HepG2 (cell line): ENCODE measurements at regions not wholly inside any gene's neighbourhood (a gene's known extent, or its start where the extent isn't known, plus 50 kb on each side); places are given as distances from the start of the nearest gene placed in this dataset.
A peak's percentile ranks its signal among the peaks of the same experiment; 100 is the strongest.

ENCODE experiments used
- ATAC-seq: fragments of 200-7000 bp; cut with Tn5 transposase; 3 replicates; pipeline ENCODE4 v1.9.1; 2020; ENCODE audit warnings: mild to moderate bottlenecking, moderate library complexity
- BruUV-seq: library from RNA; stranded (reverse); fragments of 400-500 nt; replicated peaks from 2 replicates; lab custom pipeline; 2021; lab: Mats Ljungman, UMichigan
- CTCF ChIA-PET: fragments of 300-600 bp; formaldehyde crosslinking; extraction: SDS; loops from one replicate; lab custom pipeline; 2021; ENCODE audit warnings: low total read pairs, inconsistent platforms, low intra/inter-chr PET ratio; lab: Yijun Ruan, JAX
- POLR2A ChIA-PET: fragments of 350-600 bp; sonication (Branson Sonifier 250); formaldehyde crosslinking; loops from one replicate; lab custom pipeline; 2020; ENCODE audit warnings: antibody characterized with exemption, inconsistent platforms; lab: Yijun Ruan, JAX
- DNase-seq: peaks from one replicate; pipeline ENCODE4 v3.0.0-alpha.2; 2015; ENCODE audit warnings: low spot score
- FAIRE-seq: peaks from 3 replicates; lab custom pipeline; 2011; peaks lifted over from hg19 to GRCh38; lab: Jason Lieb, UNC
- H2AFZ ChIP-seq: one replicate; pipeline ENCODE4 v1.6.1; 2011; ENCODE audit warnings: low read length, inconsistent platforms
- H3K27ac ChIP-seq: fragments of 300-600 bp; 3 replicates; pipeline ENCODE4 v1.8.0; 2011; ENCODE audit warnings: mixed run types, mild to moderate bottlenecking, mixed read lengths, low read length, inconsistent platforms; ENCODE audit not compliant: insufficient read depth; ENCODE audit errors: extremely low read length
- H3K27me3 ChIP-seq, 2 experiments: fragments of 200-600 bp in 1 of 2; 2 replicates in 1 of 2; 3 replicates in 1 of 2; pipeline versions ENCODE4 v1.6.0 to v1.8.0; 2011; ENCODE audit warnings: low read length in 2 of 2, mild to moderate bottlenecking in 2 of 2, moderate library complexity in 2 of 2, inconsistent platforms in 1 of 2; ENCODE audit not compliant: insufficient read depth in 2 of 2, control insufficient read depth in 1 of 2
- H3K36me3 ChIP-seq, 2 experiments: fragments of 200-600 bp in 1 of 2; replicated peaks in 1 of 2; 2 replicates in 1 of 2; 3 replicates in 1 of 2; pipeline versions ENCODE4 v1.5.1 to v1.8.0; 2011; ENCODE audit warnings: low read length in 2 of 2, inconsistent platforms in 1 of 2; ENCODE audit not compliant: insufficient read depth in 2 of 2, control insufficient read depth in 1 of 2
- H3K4me1 ChIP-seq: 2 replicates; pipeline ENCODE4 v1.5.1; 2012; ENCODE audit warnings: low read length, inconsistent platforms; ENCODE audit not compliant: insufficient read depth
- H3K4me2 ChIP-seq: 2 replicates; pipeline ENCODE4 v1.6.0; 2011; ENCODE audit warnings: low read depth, low read length, inconsistent platforms
- H3K4me3 ChIP-seq, 3 experiments: fragments of 200-600 bp in 1 of 3; sonication (generic), shearing (Covaris generic) in 1 of 3; replicated peaks in 1 of 3; 2 replicates each; pipeline ENCODE4 v1.5.1; 2011 to 2016; ENCODE audit warnings: low read length in 3 of 3, inconsistent platforms in 2 of 3, low read depth in 2 of 3, mild to moderate bottlenecking in 2 of 3, control low read depth in 1 of 3, mixed read lengths in 1 of 3; ENCODE audit not compliant: insufficient read depth in 1 of 3
- H3K79me2 ChIP-seq: one replicate; pipeline ENCODE4 v1.6.1; 2011; ENCODE audit warnings: low read length, inconsistent platforms; ENCODE audit not compliant: insufficient read depth
- H3K9ac ChIP-seq: 2 replicates; pipeline ENCODE4 v1.6.0; 2011; ENCODE audit warnings: mild to moderate bottlenecking, low read depth, low read length, inconsistent platforms; ENCODE audit not compliant: insufficient read depth
- H3K9me3 ChIP-seq: 2 replicates; pipeline ENCODE4 v1.5.1; 2012; ENCODE audit warnings: mild to moderate bottlenecking, low read length
- H4K20me1 ChIP-seq: 2 replicates; pipeline ENCODE4 v1.6.0; 2011; ENCODE audit warnings: inconsistent platforms, mild to moderate bottlenecking, low read length, moderate library complexity; ENCODE audit not compliant: insufficient read depth
- AGO1 ChIP-seq: fragments of 200-400 bp; formaldehyde crosslinking; IDR thresholded peaks from 2 replicates; pipeline ENCODE4 v1.6.1; 2017; ENCODE audit warnings: mild to moderate bottlenecking, low read depth, low read length, moderate library complexity; ENCODE audit not compliant: poor library complexity, severe bottlenecking
- FOXK1 ChIP-seq: sonication (generic); formaldehyde crosslinking; IDR thresholded peaks from 2 replicates; pipeline ENCODE4 v1.4.0; 2020; ENCODE audit warnings: low read depth, missing genetic modification reagents, borderline replicate concordance
- SIN3A ChIP-seq: IDR thresholded peaks from 2 replicates; pipeline ENCODE4 v1.6.1; 2011; ENCODE audit warnings: low read depth, mild to moderate bottlenecking, control low read depth, low read length, borderline replicate concordance
- WGBS: methylation state at CpG from one replicate; pipeline ENCODE4 v1.1.6; 2017; ENCODE audit warnings: low lambda C conversion rate; 5-methylcytosine and 5-hydroxymethylcytosine counted together
- in situ Hi-C: cut with HindIII; loops from 2 replicates; pipeline ENCODE4 v1.10.0; 2017; ENCODE audit warnings: low pct_unique_long_range_greater_than_20kb; ENCODE audit not compliant: extremely low pct_ligation_motif_present
- intact Hi-C: fragments of 100-400 bp; cut with micrococcal nuclease; formaldehyde crosslinking; loops from one replicate; pipeline ENCODE4 v1.10.0; 2022; ENCODE audit not compliant: unreplicated experiment
- TF ChIP-seq, protein P1 (sequence below): sonication (generic); formaldehyde crosslinking; IDR thresholded peaks from 2 replicates; pipeline ENCODE4 v1.8.1; 2023; ENCODE audit warnings: mild to moderate bottlenecking, moderate library complexity, missing genetic modification reagents
- TF ChIP-seq, protein P2 (sequence below): sonication (generic); formaldehyde crosslinking; IDR thresholded peaks from 2 replicates; pipeline ENCODE4 v1.5.0; 2020; ENCODE audit warnings: missing genetic modification reagents
- TF ChIP-seq, protein P3 (sequence below): sonication (generic); formaldehyde crosslinking; IDR thresholded peaks from 2 replicates; pipeline ENCODE4 v1.5.0; 2020; ENCODE audit warnings: mild to moderate bottlenecking, missing genetic modification reagents, moderate library complexity

DNA sequence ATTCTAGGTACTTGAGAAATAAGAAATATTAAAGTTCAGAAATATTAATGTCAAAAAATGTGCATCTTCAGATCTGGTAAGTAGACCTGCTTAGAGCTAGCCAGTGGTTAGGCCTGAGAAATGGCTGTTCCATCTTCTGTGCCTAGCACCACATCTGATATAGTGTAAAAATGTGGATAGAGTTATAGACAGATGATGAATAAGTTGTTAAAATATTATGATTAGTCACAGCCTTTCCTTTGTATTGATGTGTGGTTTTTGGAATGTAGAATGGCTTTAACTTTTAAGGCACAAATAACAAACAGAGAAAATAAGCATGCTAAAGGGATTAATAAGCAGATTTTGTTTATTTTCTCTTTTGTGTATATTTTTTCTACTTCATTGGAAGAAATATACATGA, 133.5 kb upstream of the NUDT6 start (continued):
- TF ChIP-seq, protein P1, sequence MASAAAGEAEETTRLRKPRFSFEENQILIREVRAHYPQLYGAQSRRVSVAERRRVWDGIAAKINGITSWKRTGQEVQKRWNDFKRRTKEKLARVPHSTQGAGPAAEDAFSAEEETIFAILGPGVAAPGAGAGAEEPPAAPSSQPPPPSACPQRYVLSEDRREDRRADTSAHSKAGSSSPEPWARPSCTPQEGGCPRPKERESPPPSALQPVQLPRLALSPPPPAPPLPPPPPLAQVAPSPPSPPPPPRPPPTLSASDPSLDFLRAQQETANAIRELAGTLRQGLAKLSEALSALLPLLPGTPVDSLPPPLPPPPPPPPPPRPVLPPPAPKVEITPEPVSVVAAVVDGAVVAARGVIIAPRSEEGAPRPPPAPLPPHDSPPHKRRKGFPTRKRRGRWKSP (CRISPR knock-in tag), result no peak
- TF ChIP-seq, protein P2, sequence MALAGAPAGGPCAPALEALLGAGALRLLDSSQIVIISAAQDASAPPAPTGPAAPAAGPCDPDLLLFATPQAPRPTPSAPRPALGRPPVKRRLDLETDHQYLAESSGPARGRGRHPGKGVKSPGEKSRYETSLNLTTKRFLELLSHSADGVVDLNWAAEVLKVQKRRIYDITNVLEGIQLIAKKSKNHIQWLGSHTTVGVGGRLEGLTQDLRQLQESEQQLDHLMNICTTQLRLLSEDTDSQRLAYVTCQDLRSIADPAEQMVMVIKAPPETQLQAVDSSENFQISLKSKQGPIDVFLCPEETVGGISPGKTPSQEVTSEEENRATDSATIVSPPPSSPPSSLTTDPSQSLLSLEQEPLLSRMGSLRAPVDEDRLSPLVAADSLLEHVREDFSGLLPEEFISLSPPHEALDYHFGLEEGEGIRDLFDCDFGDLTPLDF, result no peak
- TF ChIP-seq AGO1 (no peak), FOXK1 (CRISPR knock-in tag) (no peak)

DNA sequence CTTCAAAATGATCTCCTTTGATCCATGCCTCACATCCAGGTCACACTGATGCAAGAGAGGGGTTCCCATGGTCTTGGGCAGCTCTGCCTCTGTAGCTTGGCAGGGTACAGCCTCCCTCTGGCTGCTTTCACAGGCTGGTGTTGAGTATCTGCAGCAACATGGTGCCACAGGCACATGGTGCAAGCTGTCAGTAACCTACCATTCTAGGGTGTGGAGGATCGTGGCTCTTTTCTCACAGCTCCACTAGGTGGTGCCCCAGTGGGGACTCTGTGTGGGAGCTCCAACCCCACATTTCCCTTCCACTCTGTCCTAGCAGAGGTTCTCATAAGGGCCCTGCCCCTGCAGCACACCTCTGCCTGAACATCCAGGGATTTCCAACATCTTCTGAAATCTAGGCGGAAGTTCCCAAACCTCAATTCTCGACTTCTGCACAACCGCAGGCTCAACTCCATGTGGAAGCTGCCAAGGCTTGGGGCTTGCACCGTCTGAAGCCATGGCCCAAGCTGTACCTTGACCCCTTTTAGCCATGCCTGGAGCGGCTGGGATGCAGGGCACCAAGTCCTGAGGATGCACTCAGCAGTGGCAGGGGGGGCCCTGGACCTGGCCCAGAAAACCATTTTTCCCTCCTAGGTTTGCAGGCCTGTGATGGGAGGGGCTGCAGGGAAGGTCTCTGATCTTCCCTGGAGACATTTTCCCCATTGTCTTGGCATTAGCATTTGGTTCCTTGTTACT, 137.8 kb upstream of the NUDT6 start:
- Histone ChIP-seq H2AFZ (no peak overlapping the region), H3K79me2 (no peaks in the 10 kb centered on the region), H3K4me3 (no peak overlapping the region), H3K9ac (no peak overlapping the region), H3K4me1 (peaks cover 20% of the 10 kb centered on the region), H3K4me2 (no peak overlapping the region), H3K27me3 (no peaks in the 10 kb centered on the region), H3K36me3 (peaks cover 2 to 5% of the 10 kb centered on the region in 2 experiments; a peak in 2 of 5 replicates), H4K20me1 (no peaks in the 10 kb centered on the region), H3K27ac (no peak overlapping the region), H3K9me3 (no peaks in the 10 kb centered on the region)
- no TSS peak for BruUV-seq
- no peak for ATAC-seq
- in situ Hi-C loops, result no loop called here
- WGBS, result 100% methylated on average over 2 of the region's 6 CpGs
- no peak for DNase-seq
- ChIA-PET CTCF (no interaction called here), POLR2A (no interaction called here)
- FAIRE-seq, result no peak
- intact Hi-C loops, result loop anchor here (10.0 kb wide), 2 partner anchors 295 to 1475 kb away; no protein-coding TSS in a partner anchor
- TF ChIP-seq, protein P3, sequence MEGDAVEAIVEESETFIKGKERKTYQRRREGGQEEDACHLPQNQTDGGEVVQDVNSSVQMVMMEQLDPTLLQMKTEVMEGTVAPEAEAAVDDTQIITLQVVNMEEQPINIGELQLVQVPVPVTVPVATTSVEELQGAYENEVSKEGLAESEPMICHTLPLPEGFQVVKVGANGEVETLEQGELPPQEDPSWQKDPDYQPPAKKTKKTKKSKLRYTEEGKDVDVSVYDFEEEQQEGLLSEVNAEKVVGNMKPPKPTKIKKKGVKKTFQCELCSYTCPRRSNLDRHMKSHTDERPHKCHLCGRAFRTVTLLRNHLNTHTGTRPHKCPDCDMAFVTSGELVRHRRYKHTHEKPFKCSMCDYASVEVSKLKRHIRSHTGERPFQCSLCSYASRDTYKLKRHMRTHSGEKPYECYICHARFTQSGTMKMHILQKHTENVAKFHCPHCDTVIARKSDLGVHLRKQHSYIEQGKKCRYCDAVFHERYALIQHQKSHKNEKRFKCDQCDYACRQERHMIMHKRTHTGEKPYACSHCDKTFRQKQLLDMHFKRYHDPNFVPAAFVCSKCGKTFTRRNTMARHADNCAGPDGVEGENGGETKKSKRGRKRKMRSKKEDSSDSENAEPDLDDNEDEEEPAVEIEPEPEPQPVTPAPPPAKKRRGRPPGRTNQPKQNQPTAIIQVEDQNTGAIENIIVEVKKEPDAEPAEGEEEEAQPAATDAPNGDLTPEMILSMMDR (CRISPR knock-in tag), result 0 out of 2 replicates have a peak, but pooled peaks have one; percentile 15
- TF ChIP-seq SIN3A, result no peak
